Occipital lobe (tissue), 2 donors: ENCODE measurements at regions not wholly inside any gene's neighbourhood (a gene's known extent, or its start where the extent isn't known, plus 50 kb on each side); places are given as distances from the start of the nearest gene placed in this dataset. TPM values are rescaled to one million over a fixed set of nuclear protein-coding genes. Genes with fewer than 3 reads are reported as not detected.

Experiments used
- DNase-seq: peaks from one replicate; lab custom pipeline; 2025; lab: John Stamatoyannopoulos, UW
- small RNA-seq: library from RNA; depleted of rRNA; stranded (forward); fragments of <200 nt; gene quantifications from one replicate; pipeline ENCODE3, GENCODE V24; 2014

GRCh38 chr12:40616383-40616915 is 75.8 kb upstream of the CNTN1 start:
- DNase-seq = no peak

- DNase-seq = no peak
These were observed 73.6 kb upstream of the CNTN1 start for GRCh38 chr12:40618636-40619035.

GRCh38 chr12:40620564-40621019 is 71.6 kb upstream of the CNTN1 start:
- no peak for DNase-seq

- DNase-seq = peak; percentile 3
These were observed 69.9 kb upstream of the CNTN1 start for GRCh38 chr12:40622246-40622838.

- DNase-seq = no peak
These were observed 60.1 kb upstream of the CNTN1 start for GRCh38 chr12:40632171-40632570.

GRCh38 chr12:40632933-40633332 is 59.3 kb upstream of the CNTN1 start:
- no peak for DNase-seq

GRCh38 chr12:40634517-40635131 is 57.6 kb upstream of the CNTN1 start:
- DNase-seq = no peak

GRCh38 chr12:40635141-40635731 is 57.0 kb upstream of the CNTN1 start:
- no peak for DNase-seq

Small RNA genes in the stretch of these regions (small RNA-seq; reads per million reads assigned to genes)
- gene RNU6-713P = not detected
